SKM-1 treated with dmso at 0.1 percent for 144 hours (cell line): ENCODE measurements at regions not wholly inside any gene's neighbourhood (a gene's known extent, or its start where the extent isn't known, plus 50 kb on each side); places are given as distances from the start of the nearest gene placed in this dataset.

Experiments used
- DNase-seq: peaks from one replicate; lab custom pipeline; 2025; ENCODE audit not compliant: unreplicated experiment; lab: John Stamatoyannopoulos, UW

DNA sequence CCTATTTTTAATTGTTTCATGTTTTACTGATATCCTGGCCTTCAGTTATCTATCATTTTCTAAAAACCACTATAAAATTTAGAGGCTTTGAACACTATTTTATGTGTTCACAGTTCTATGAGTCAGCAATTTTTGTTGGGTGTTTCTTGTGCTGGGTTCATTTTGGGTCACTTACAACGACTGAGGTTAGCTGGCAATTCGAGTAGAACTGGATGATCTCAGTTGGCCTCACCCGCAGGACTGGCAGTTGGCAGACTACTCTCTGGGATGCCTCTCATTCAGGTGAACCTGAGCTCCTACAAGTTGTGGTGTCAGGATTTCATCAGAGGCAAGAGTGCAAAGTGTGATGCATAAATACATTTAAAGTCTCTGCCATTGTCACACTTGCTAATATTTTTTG, 151.0 kb upstream of the PAPPA start:
- DNase-seq, result no peak

DNA sequence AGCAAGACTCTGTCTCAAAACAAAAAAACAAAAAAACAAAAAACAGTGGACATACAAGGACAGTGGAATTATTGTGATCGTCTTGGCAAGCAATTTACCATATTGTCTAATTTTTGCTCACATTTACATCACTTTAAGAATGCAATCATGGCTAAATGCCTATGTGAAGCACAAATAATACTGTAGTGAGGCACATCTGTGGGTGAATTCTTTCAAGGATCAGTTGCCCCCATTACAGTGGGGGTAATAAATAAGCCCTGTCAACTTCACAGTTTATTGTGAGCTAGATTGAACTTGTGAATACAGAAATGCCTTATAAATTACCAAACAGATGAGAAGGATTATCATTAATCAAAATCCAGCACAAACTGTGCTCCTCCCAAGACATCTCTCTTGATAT, 150.2 kb upstream of the PAPPA start:
- no peak for DNase-seq

DNA sequence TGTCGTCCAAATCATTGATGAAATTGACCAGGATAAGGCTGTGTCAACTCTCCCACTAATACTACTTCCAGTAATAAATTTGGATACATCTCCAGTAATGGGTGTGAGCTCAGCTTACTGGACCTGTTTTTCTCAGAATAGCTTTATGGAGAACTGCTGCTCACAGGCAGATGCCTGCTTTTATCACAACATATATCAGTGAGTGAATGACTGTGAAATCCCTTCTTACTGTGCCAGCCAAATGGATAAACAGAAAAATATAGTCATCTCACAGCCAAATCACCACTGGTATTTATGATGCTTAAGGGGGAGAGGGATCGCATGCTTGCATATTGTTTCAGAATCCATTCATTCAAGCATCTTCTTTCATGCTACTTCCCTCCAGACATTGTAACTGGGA, 148.4 kb upstream of the PAPPA start:
- DNase-seq, result no peak

DNA sequence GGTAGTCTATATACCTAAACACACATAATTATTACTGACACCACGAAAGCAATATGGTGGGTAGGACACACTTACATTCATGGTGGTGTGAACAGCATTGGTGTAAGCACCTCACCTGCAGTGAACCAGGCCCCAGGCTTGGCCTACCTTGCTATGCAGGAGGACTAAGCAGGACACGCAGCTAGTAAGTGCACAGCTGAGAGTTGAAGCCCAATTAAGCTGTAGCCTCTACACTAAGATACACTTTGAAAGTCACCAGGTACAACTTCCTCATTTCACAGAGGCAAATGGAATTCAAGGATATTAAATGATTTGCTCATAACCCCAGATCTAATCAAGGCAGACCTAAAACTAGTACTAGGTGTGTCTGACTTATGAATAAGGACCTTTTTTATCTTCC, 145.8 kb upstream of the PAPPA start:
- no peak for DNase-seq

DNA sequence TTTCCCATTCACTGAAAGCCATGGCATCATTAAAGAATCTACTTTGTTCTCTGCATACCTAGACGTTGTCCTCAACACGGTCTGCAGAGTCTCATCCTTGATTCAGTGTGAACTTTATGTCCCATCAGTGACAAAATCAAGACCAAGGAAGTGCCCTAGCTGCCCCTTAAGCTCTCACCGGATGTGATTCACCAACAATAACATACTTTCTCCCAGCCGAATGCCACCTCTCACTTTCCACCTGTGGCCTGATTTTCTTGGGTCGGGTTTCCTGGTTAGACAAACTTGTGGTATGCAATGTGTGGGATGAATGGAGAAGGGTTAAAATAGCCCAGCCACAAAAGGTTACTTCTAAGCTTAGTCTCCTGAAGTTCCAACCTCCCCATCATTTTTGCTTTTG, 145.3 kb upstream of the PAPPA start:
- no peak for DNase-seq

DNA sequence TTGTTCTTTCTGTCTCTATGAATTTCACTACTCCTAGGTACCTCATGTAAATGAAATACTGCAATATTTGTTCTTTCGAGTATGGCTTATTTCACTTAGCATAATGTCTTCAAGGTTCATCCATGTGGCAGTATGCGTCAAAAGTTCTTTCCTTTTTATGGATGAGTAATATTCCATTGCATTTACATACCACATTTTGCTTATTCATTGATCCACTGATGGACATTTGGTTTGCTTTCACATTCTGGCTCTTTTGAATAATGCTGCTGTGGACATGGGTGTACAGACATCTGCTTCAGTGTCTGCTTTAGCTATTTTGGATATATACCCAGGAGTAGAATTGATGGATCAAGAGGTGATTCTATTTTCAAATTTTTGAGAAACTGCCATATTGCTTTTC, 144.2 kb upstream of the PAPPA start:
- no peak for DNase-seq

DNA sequence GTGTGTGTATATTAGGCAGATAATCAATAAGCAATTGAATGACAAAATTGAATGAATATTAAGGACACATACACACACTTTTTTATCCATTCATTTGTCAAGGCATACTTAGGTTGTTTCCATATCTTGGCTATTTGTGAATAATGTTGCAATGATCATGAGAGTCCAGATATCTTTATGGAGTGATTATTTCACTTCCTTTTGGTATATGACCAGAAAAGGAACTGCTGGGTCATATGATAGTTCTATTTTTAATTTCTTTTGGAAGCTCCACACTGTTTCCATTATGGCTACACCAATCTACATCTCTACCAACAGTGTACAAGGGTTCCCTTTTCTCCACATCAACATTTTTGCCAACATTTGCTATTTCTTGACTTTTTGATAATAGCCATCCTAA, 137.7 kb upstream of the PAPPA start:
- DNase-seq, result no peak

DNA sequence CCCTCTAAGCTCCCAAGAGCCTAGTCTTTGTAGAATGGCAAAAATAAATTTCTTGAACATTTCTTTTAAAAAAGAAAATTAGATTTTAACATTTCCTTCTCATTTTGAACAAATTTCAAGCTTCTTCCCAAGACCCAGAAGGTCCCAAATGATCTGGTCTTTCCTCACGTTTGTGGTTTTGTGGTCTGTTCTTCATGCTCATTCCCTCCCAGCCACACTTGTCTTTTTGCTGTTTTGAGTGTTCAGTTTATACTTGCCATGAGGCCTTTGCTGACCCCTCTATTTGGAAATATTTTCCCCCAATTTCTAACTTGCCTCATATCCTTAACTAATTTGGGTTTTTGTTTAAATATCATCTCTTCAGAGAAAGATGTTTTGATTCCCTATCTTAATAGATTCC, 133.4 kb upstream of the PAPPA start:
- DNase-seq, result no peak

DNA sequence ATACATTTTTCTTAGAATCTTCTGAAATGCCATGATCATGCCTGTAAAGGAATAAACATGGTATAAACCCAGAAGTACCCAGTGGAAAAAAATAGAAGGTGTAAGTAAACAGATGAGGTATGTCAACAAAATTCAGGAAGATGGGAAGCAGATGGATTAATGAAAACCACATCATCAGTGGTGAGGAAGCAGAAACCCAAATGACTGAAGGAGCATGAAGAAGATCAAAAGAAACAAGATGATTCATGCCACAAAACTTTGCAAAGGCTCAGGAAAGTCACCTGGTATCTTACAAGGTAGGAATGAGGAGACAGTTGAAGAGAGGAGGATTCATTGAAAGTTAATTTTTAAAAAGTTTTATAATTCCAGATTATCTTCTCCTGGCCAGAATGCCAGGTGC, 132.8 kb upstream of the PAPPA start:
- DNase-seq, result no peak

DNA sequence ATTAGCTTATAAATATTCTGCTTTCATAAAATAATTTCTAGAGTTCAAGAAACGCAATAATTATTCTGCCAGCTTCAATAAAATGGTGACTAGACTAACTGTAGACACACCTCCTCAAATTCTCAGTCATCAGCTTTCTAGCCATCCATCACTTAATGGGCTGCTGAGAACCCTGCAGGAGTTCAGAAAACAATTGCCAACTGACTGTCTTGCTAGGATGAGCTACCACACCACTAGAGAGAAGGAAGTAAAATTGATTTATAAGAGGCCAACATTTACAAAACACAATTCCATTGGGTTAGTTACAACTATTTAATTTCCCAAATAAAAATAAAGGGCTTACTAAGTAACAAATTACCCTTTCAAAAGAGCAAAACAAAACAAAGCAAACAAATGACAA, 126.5 kb upstream of the PAPPA start:
- DNase-seq, result no peak

DNA sequence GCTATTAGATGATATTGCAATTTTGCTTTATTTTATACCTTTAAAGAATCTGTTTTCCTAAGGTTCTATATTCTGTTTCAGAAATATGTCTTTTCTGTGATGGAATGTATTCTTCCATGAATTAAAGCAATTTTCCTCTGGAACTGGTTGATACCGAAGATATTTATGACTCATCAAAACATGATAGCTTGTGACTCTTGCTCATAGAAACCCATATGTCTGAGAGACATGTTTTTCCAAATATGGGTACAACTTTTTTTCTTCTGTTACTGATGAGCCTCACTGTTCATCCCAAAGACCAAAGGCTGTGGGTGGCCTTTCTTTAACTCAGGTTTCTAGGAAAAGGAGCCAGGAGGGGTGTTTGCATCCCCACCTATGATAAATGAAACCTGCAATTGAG, 126.1 kb upstream of the PAPPA start:
- no peak for DNase-seq

DNA sequence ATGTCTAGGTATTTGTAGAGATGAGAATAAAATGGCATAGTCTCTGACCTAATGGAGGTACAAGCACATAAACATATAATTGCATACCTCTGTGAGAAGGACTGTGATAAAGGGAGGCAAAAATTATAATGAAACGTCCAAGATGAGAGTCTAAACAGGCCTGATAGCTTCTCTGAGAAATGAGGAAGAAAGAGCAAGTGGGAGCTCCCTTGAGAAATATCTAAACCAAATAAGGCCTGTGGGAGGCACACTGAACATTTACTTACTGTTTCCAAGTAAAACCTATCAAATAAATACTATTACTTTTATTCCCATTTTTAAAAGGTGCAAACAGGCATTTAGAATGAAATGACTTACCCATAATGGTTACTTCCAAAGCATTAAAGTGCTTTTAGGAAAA, 125.6 kb upstream of the PAPPA start:
- no peak for DNase-seq

DNA sequence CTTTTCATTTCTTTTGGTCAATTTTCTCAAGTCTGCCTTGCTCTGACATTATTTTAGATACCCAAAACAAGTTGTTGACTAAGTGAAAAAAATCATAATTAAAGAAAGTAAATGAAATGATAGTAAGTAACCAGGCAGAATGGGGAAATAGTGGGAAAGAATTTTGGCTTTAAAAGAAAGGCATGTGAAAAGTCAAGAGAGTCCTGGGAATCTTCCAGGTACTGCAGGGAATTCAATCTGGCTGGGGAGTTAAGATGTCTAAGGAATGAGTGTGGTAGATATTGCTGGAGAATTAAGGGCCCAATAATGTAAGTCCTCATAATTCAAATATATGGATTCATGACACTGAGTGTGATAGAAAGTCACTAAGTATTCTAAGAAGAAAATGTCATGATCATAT, 123.1 kb upstream of the PAPPA start:
- DNase-seq, result no peak

DNA sequence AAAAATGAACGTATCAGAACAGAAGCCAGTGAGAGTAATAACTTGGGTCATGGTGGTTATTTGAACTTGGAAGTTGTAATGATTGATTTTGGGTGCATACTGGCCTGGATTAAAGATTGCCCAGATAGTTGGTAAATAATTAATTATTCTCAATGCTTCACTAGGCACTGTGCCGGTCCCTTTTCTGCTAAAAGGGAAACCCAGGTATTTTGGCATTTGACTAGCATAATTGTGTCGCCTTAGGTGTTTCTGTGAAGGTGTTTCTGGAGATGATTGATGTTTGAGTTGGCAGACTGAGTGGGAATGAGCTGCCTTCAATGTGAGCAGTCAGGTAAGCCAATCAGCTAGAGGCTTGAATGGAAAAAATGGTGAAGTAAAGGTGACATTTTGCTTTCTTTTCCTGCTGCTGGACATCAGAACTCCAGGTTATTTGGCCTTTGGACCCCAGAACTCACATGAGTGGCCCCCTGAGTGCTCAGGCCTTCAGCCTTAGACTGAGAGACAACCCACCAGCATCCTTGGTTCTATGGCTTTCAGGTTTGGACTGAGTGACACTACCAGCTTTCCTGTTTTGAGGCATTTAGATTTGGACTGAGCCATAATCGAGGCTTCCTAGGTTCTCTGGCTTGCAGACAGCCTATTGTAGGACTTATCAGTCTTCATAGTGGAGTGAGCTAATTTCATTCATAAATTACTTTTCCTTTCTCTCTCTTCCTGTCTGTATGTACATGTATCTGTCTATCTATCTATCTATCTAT, 120.7 kb upstream of the PAPPA start:
- no peak for DNase-seq

DNA sequence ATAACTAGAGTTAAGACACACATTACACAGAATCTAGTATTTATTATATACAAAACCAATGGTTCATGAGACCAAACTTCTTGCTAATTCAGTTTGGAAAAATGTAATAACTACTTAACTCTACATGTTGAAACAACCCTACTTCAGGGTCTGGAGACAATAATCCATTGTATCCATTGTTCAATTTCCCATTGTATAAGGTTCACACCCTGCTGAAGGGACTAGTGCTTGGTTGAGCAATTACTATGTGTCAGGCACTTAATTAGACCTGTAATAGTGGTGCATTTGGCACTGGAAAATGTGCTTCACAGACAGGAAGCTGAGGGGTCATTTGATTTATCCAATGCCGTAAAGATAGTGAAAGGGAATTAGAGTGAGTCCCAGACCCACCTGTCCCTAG, 114.3 kb upstream of the PAPPA start:
- DNase-seq, result no peak

DNA sequence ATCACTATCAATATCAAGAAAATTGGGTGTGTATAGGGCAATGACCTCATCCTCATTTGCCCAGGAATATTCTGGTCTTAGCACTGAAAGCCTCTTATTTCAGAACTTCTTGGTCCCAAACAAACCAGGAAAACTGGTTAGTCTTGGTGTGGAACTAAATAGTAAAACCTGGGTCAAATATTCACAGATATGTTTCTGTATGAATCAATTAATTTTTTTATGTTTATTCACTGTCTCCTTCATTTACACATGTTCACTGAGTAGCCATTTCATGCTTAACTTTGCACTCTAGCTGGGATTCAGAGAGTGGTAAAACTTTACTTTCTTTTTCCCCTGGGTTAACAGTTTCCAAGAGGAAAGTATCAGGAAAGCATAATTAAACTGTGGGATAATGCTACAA, 113.7 kb upstream of the PAPPA start:
- DNase-seq, result no peak

DNA sequence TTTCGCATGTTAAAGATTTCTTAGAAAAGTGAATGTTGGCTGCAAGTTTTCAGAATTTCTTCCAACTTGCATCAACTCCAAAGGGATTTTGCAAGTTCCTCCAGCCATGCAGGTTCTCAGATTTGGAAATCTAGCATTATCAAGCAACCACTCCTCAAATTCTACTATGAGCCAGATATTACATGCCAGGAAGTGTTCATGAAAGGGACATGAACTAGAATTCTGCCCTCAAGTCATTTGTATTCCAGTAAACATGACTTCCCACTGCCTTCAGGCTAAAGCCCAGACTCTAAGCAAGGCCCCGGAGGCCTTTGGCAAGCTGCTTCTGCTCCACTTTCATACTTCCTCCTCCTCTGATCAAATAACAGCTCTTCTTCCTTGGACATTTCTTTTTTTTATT, 111.3 kb upstream of the PAPPA start:
- no peak for DNase-seq

DNA sequence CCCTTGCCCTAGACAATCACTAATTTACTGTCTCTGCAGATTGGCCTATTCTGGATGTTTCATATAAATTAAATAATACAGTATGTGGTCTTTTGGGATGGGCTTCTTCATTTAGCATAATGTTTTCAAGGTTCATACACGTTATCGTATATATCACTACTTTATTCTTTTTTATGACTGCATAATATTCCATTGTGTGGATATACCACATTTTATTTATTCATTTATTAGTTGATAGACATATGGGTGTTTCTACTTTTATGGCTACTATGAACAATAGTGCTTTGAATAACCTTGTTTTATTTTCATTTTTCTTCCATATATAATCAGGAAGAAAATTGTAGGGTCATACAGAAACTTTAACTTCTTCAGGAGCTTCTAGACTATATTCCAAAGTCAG, 108.5 kb upstream of the PAPPA start:
- no peak for DNase-seq

DNA sequence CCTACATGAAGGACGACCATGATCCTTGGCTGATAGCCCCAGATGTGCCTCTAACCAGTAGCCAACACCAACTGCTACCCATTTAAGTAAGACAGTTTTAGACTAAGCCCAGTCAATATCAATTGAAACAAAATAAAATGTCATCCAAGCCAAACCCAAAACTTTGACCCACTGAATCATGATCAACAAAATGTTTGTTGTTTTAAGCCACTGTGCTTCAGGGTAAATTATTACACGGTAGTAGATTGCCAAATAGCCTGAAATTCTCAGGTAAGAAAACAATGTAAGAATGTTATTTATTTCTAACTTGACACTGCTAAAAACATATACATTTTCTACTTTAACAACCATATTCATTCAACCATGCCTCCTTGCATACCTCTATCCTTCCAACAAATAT, 105.5 kb upstream of the PAPPA start:
- no peak for DNase-seq

DNA sequence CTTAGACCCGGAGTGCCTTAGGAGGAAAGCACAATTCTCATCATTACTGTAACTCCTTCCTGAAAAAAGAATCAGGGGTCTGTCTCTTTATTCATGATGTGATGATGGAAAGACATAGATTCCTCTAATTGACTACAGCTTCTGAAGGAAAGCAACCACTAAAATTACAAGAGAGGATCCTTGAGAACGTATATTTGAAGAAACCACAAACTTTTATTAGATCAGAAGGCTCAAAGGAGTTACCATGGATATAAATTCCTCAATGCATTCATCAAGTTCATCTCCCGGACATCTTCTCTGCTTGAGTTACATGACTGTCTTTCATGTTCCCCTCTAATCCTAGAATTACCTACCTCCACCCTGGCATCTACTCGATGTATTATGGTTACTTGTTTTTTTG, 104.1 kb upstream of the PAPPA start:
- DNase-seq, result no peak

DNA sequence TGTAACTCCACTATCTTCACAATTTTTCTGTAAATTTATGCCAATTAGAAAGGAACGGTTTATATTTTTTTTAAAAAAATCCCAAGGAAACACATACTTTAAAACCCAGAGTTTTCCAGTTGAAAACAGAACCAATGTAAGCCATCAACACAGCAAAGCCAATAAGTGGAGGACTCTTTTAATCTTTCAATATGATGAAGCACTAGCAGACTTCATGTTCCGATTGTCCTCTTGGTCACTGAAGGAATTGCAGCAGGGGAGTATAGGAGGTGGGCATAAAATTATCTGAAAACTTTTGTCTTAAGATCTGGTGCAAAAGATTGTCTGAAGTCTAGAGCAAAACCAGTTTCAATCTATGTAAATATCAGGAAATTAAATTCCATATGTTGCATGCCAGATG, 102.1 kb upstream of the PAPPA start:
- no peak for DNase-seq

DNA sequence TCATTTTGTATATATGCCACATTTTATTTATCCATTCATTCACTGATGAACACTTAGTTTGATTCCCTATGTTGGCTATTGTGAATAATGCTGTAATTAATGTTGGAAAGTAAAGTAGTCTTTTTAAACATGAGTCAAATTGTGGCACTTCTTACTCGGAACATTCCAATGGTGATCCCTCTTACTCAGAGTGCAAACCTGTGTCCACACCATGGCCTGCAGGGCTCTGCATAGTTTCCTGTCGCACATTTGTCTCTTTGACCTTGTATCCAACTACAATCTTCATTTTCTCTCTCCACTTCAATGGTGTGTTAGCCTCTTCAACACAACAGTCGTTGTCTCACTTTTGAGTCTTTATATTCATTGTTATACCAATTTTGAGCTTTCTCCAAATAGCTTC, 98.1 kb upstream of the PAPPA start:
- DNase-seq, result no peak

DNA sequence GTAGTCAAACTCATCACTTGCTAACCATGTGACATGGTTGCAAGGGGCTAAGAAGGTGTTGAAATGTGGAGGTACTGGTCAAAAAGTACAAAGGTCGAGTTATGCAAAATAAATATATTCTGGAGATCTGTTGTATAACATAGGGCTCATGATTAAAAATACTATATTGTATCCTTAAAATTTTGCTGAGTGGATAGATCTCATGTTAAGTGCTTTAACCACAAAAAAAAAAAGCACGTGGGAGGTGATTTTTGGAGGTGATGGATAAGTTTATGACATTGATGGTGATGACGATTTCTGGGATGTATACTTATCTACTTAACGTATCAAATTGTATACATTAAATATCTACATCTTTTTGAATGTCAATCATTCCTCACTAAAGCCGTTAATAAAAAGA, 96.2 kb upstream of the PAPPA start:
- DNase-seq, result no peak

DNA sequence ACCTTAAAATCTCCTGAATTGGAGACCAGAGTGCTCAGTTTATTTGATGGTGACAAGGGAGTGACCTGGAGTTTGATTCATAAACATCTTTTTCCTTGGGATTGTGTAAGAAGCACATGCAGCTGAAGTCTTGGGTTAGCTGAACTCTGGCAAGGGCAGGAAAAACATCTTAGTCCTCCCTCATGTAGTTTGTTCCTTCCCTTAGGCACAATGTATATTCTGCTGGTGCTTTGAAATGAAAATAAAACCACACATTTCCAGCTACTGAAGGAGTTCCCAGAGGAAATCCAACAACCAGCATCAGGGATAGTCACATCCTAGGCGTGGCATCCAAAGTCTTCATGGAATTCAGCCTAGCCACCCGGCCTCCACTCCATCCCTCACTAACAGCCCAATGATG, 95.2 kb upstream of the PAPPA start:
- no peak for DNase-seq
